Activated T-cell treated with anti-CD3 and anti-CD28 coated beads, Interleukin-2, amount 50 U/mL, for 1 hour (primary cell): ENCODE measurements at regions not wholly inside any gene's neighbourhood (a gene's known extent, or its start where the extent isn't known, plus 50 kb on each side); places are given as distances from the start of the nearest gene placed in this dataset.

ENCODE experiments used
- DNase-seq: peaks from one replicate; pipeline ENCODE4 v3.0.0-alpha.2; 2020

- DNase-seq: no peak
Observed at GRCh38 chr10:120308589-120308988, 148.4 kb upstream of the PLPP4 start.

GRCh38 chr10:120313715-120314114 is 143.3 kb upstream of the PLPP4 start:
- DNase-seq: no peak

GRCh38 chr10:120314442-120314841 is 142.6 kb upstream of the PLPP4 start:
- DNase-seq: no peak

GRCh38 chr10:120318862-120319261 is 138.2 kb upstream of the PLPP4 start:
- no peak for DNase-seq

- DNase-seq: no peak
Observed at GRCh38 chr10:120327675-120328074, 129.4 kb upstream of the PLPP4 start.

- no peak for DNase-seq
Observed at GRCh38 chr10:120328647-120329046, 128.4 kb upstream of the PLPP4 start.

- no peak for DNase-seq
Observed at GRCh38 chr10:120335553-120335952, 121.5 kb upstream of the PLPP4 start.

- DNase-seq: no peak
Observed at GRCh38 chr10:120336306-120336910, 120.6 kb upstream of the PLPP4 start.

- peak; percentile 45 for DNase-seq
Observed at GRCh38 chr10:120336911-120337540, 120.0 kb upstream of the PLPP4 start.

- no peak for DNase-seq
Observed at GRCh38 chr10:120342115-120342714, 114.8 kb upstream of the PLPP4 start.

GRCh38 chr10:120345186-120345585 is 111.8 kb upstream of the PLPP4 start:
- DNase-seq: no peak

GRCh38 chr10:120347644-120348043 is 109.4 kb upstream of the PLPP4 start:
- DNase-seq: no peak

- DNase-seq: no peak
Observed at GRCh38 chr10:120349069-120349468, 108.0 kb upstream of the PLPP4 start.

GRCh38 chr10:120355425-120355824 is 101.6 kb upstream of the PLPP4 start:
- no peak for DNase-seq

GRCh38 chr10:120360571-120360970 is 96.5 kb upstream of the PLPP4 start:
- no peak for DNase-seq

GRCh38 chr10:120365872-120366271 is 91.2 kb upstream of the PLPP4 start:
- no peak for DNase-seq

GRCh38 chr10:120367341-120367740 is 89.7 kb upstream of the PLPP4 start:
- no peak for DNase-seq

- DNase-seq: no peak
Observed at GRCh38 chr10:120368338-120368737, 88.7 kb upstream of the PLPP4 start.

- no peak for DNase-seq
Observed at GRCh38 chr10:120368927-120369326, 88.1 kb upstream of the PLPP4 start.

- no peak for DNase-seq
Observed at GRCh38 chr10:120369856-120370276, 87.2 kb upstream of the PLPP4 start.

- no peak for DNase-seq
Observed at GRCh38 chr10:120371856-120372255, 85.2 kb upstream of the PLPP4 start.

- no peak for DNase-seq
Observed at GRCh38 chr10:120372917-120373316, 84.1 kb upstream of the PLPP4 start.

GRCh38 chr10:120375666-120376065 is 81.4 kb upstream of the PLPP4 start:
- DNase-seq: no peak

- no peak for DNase-seq
Observed at GRCh38 chr10:120381931-120382330, 75.1 kb upstream of the PLPP4 start.

- DNase-seq: no peak
Observed at GRCh38 chr10:120382360-120382759, 74.7 kb upstream of the PLPP4 start.
